ENCODE measurements at regions not wholly inside any gene's neighbourhood (a gene's known extent, or its start where the extent isn't known, plus 50 kb on each side); places are given as distances from the start of the nearest gene placed in this dataset.

DNA sequence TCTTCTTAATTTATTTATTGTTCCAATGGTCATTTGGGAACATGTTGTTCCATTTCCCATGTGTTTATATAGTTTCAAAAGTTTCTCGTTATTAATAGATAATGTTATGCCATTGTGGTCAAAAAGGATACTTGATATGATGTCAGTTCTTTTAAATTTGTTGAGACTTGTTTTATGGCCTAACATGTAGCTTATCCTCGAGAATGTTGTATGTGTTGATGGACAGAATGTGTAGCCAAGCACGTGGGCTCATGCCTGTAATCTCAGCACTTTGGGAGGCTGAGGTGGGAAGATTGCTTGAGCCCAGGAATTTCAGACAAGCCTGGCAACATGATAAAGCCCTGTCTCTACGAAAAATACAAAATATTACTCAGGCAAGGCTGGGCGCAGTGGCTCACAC is 168.5 kb upstream of the USP38 start:
- TF ChIP-seq, protein P1, sequence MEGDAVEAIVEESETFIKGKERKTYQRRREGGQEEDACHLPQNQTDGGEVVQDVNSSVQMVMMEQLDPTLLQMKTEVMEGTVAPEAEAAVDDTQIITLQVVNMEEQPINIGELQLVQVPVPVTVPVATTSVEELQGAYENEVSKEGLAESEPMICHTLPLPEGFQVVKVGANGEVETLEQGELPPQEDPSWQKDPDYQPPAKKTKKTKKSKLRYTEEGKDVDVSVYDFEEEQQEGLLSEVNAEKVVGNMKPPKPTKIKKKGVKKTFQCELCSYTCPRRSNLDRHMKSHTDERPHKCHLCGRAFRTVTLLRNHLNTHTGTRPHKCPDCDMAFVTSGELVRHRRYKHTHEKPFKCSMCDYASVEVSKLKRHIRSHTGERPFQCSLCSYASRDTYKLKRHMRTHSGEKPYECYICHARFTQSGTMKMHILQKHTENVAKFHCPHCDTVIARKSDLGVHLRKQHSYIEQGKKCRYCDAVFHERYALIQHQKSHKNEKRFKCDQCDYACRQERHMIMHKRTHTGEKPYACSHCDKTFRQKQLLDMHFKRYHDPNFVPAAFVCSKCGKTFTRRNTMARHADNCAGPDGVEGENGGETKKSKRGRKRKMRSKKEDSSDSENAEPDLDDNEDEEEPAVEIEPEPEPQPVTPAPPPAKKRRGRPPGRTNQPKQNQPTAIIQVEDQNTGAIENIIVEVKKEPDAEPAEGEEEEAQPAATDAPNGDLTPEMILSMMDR (IDR thresholded peaks at IDR 0.05): no peak
- TF ChIP-seq ZFX (IDR thresholded peaks at IDR 0.05; ENCODE audit: borderline replicate concordance): no peak

All from 22Rv1 (cell line).